WERI-Rb-1 (cell line): ENCODE measurements at regions not wholly inside any gene's neighbourhood (a gene's known extent, or its start where the extent isn't known, plus 50 kb on each side); places are given as distances from the start of the nearest gene placed in this dataset.

Experiments
- DNase-seq: peaks from one replicate; pipeline ENCODE4 v3.0.0-alpha.2; 2020
- H3K27ac ChIP-seq: fragments of 250-450 bp; sonication (Bioruptor Pico); 2 replicates; pipeline ENCODE4 v1.5.1; 2020; ENCODE audit warnings: mild to moderate bottlenecking, moderate library complexity
- H3K27me3 ChIP-seq: fragments of 250-450 bp; sonication (Bioruptor Pico); 2 replicates; pipeline ENCODE4 v1.5.1; 2021; ENCODE audit warnings: mild to moderate bottlenecking, low read depth, moderate library complexity; ENCODE audit not compliant: insufficient read depth, severe bottlenecking
- H3K36me3 ChIP-seq: fragments of 250-450 bp; sonication (Bioruptor Pico); 2 replicates; pipeline ENCODE4 v1.5.1; 2020; ENCODE audit warnings: mild to moderate bottlenecking, moderate library complexity
- H3K4me3 ChIP-seq: 2 replicates; pipeline ENCODE4 v1.5.1; 2011; ENCODE audit warnings: low read depth, mild to moderate bottlenecking, control low read depth, low read length
- H3K9me3 ChIP-seq: fragments of 250-450 bp; sonication (Bioruptor Pico); 2 replicates; pipeline ENCODE4 v1.5.1; 2021; ENCODE audit warnings: mild to moderate bottlenecking, moderate library complexity; ENCODE audit not compliant: severe bottlenecking
- TF ChIP-seq, protein P1 (sequence below): IDR thresholded peaks from 2 replicates; pipeline ENCODE4 v1.5.1; 2011; ENCODE audit warnings: low read depth, mild to moderate bottlenecking, control low read depth, inconsistent platforms, low read length

DNA sequence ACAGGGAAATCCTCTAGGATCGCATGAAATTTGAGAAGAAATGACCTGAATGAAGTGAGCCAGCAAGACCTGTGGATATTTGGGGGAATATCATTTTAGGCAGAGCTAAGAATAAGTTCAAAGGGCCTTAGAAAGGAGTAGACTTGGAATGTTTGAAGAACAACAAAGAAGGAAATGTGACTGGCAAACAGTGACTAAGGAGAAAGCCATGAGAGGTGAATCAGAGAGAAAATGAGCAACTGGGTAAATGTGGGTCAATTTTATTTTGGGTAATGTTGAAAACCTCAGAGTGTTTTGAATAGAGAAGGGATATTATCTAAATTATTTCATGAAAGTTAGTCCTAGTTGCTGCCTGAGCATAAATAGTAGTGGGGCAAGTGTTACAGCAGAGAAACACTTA lies 672.8 kb downstream of the LMO4 start:
- Histone ChIP-seq H3K27ac (no peak overlapping the region), H3K27me3 (no peaks in the 10 kb centered on the region), H3K9me3 (no peaks in the 10 kb centered on the region), H3K36me3 (no peaks in the 10 kb centered on the region), H3K4me3 (no peak overlapping the region)
- no peak for DNase-seq
- TF ChIP-seq, protein P1, sequence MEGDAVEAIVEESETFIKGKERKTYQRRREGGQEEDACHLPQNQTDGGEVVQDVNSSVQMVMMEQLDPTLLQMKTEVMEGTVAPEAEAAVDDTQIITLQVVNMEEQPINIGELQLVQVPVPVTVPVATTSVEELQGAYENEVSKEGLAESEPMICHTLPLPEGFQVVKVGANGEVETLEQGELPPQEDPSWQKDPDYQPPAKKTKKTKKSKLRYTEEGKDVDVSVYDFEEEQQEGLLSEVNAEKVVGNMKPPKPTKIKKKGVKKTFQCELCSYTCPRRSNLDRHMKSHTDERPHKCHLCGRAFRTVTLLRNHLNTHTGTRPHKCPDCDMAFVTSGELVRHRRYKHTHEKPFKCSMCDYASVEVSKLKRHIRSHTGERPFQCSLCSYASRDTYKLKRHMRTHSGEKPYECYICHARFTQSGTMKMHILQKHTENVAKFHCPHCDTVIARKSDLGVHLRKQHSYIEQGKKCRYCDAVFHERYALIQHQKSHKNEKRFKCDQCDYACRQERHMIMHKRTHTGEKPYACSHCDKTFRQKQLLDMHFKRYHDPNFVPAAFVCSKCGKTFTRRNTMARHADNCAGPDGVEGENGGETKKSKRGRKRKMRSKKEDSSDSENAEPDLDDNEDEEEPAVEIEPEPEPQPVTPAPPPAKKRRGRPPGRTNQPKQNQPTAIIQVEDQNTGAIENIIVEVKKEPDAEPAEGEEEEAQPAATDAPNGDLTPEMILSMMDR, result no peak

DNA sequence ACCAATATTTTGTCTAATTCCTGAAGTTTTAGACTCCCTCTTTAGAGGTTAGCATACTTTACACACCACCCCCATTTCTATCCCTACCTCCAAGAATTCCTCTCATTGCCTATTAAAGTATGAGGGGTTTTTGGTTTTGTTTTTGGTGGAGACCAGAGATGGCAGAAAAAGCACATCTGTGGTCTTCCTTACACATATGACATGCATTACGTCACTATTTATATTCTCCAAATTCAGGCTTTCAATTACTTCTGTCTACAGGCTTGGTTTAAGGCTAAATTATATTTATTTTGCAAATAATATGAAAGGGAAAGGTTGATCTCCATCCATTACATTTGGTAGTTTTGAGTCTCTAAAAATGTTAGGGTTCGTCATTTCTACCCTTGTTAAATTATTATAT lies 674.6 kb downstream of the LMO4 start:
- Histone ChIP-seq H3K4me3 (no peak overlapping the region), H3K27ac (no peak overlapping the region), H3K27me3 (no peaks in the 10 kb centered on the region), H3K9me3 (no peaks in the 10 kb centered on the region), H3K36me3 (no peaks in the 10 kb centered on the region)
- no peak for DNase-seq
- TF ChIP-seq, protein P1, result no peak

DNA sequence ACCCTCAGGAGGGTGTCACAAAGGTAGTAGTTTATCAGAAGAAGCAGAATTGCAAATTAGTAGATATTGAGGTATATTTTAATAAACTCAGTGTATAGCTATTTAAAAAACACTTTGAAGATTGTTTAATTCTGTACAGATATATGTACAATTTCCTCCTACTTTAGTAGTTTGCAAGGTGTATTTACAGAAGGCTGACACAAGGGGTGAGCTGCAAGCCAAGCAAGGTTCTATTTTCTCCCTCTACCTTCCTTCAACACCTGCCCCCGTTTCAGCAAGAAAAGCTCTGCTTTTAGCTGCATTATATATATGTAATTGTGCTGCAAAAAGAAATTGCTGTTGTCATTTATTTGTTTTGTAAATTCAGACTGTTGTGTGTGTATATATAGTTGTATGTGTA lies 674.2 kb upstream of the PKN2 start:
- TF ChIP-seq, protein P1, result no peak
- Histone ChIP-seq H3K4me3 (no peak overlapping the region), H3K27me3 (no peaks in the 10 kb centered on the region), H3K27ac (no peak overlapping the region), H3K9me3 (no peaks in the 10 kb centered on the region), H3K36me3 (no peaks in the 10 kb centered on the region)
- no peak for DNase-seq

DNA sequence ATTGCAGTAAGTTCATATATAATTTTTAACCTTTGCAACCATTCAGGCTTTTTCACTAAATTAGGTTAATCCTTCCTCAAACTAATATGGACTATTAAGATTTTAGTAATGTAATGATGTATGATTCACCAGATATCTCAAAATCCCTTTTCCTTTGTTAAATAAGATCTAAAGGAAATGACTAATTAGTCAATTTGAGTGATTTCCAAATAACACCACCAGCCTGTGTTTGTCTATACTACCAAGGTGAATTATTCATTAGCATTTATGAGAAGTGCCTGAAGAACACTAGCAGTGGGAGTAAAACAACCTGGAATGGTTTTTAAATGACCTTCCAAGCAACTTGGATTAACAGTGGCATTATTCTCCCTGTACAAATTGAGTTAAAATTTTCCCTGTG lies 670.6 kb upstream of the PKN2 start:
- Histone ChIP-seq H3K27me3 (no peaks in the 10 kb centered on the region), H3K4me3 (no peak overlapping the region), H3K36me3 (no peaks in the 10 kb centered on the region), H3K9me3 (no peaks in the 10 kb centered on the region), H3K27ac (no peak overlapping the region)
- TF ChIP-seq, protein P1, result no peak
- no peak for DNase-seq

DNA sequence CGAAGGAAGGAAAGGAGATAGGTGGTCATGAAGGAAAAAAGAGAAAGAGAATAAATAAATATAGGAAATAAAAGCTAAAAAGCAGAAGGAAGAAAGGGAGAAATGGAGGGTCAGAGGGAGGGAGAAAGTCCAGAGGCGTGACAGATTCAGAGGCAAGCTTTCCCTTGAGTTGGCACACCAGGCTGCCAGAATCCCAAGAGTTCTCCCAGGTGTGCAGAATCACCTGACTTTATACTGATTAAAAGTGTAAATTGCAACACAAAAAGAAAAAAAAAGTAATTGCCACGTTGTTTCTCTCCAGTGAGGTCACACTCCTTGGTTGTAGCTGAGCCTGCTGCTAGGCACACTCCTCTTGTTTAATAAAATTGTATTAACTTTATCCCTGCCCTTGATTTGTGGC lies 669.9 kb upstream of the PKN2 start:
- Histone ChIP-seq H3K27ac (no peak overlapping the region), H3K36me3 (no peaks in the 10 kb centered on the region), H3K27me3 (no peaks in the 10 kb centered on the region), H3K4me3 (no peak overlapping the region), H3K9me3 (no peaks in the 10 kb centered on the region)
- no peak for DNase-seq
- TF ChIP-seq, protein P1, result no peak

DNA sequence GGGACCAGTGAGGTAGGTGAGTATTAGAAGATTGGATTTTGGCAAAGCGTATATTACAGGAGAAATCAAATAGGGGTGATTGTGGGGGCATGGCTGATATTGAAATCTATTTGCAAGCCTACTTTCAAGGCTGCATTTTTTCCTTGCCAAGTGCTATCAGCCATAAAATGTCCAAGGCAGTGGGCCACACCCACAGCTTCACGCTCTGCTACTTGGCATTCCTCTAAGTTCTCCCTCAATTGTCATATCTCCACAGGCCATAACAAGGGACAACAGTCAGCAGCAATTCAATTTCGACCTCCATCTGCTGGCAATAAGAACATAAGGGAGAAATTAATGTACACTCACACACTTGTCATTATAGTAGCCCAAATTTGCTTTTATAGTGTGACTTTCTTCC lies 667.1 kb upstream of the PKN2 start:
- no peaks in the 10 kb centered on the region for H3K27me3 ChIP-seq
- no peaks in the 10 kb centered on the region for H3K9me3 ChIP-seq
- DNase-seq, result no peak
- no peak overlapping the region for H3K27ac ChIP-seq
- H3K4me3 ChIP-seq, result no peak overlapping the region
- H3K36me3 ChIP-seq, result no peaks in the 10 kb centered on the region
- TF ChIP-seq, protein P1, result no peak
